Aorta (tissue), 5 donors: ENCODE measurements at regions not wholly inside any gene's neighbourhood (a gene's known extent, or its start where the extent isn't known, plus 50 kb on each side); places are given as distances from the start of the nearest gene placed in this dataset.

ENCODE experiments used
- ATAC-seq: fragments of 200-7000 bp; cut with Tn5 transposase; one replicate; pipeline ENCODE4 v1.9.1; 2022; ENCODE audit warnings: moderate library complexity; ENCODE audit not compliant: low FRiP score
- DNase-seq, 2 donors: peaks; one replicate each; pipeline ENCODE4 v3.0.0-alpha.2; 2020
- H3K27ac ChIP-seq, 2 donors: one replicate each; pipeline ENCODE4 v1.5.1; 2013; ENCODE audit warnings: low read length in 2 of 2, mild to moderate bottlenecking in 2 of 2, moderate library complexity in 2 of 2, control low read depth in 1 of 2, inconsistent platforms in 1 of 2, low read depth in 1 of 2
- H3K27me3 ChIP-seq, 2 donors: one replicate each; pipeline ENCODE4 v1.6.1; 2013; ENCODE audit warnings: control low read depth in 1 of 2, low read length in 1 of 2, mild to moderate bottlenecking in 1 of 2, moderate library complexity in 1 of 2; ENCODE audit not compliant: insufficient read depth in 2 of 2, control insufficient read depth in 1 of 2
- H3K36me3 ChIP-seq, 2 donors: one replicate each; pipeline ENCODE4 v1.6.1; 2013; ENCODE audit warnings: control low read depth in 1 of 2, low read length in 1 of 2, mild to moderate bottlenecking in 1 of 2; ENCODE audit not compliant: insufficient read depth in 2 of 2, control insufficient read depth in 1 of 2
- H3K4me1 ChIP-seq, 2 donors: one replicate each; pipeline ENCODE4 v1.6.1; 2013; ENCODE audit warnings: low read length in 2 of 2, control low read depth in 1 of 2, mild to moderate bottlenecking in 1 of 2, moderate library complexity in 1 of 2; ENCODE audit not compliant: insufficient read depth in 2 of 2, control insufficient read depth in 1 of 2
- H3K4me3 ChIP-seq, 2 donors: one replicate each; pipeline ENCODE4 v1.5.1; 2013; ENCODE audit warnings: low read length in 2 of 2, control low read depth in 1 of 2, mild to moderate bottlenecking in 1 of 2
- H3K9me3 ChIP-seq: one replicate; pipeline ENCODE4 v1.6.1; 2013; ENCODE audit warnings: mild to moderate bottlenecking, low read length; ENCODE audit not compliant: control insufficient read depth
- WGBS, 2 donors: extraction: QIAGEN DNeasy Blood & Tissue Kit; methylation state at CpG; one replicate each; pipeline ENCODE4 v1.1.7; 2013; 5-methylcytosine and 5-hydroxymethylcytosine counted together
- intact Hi-C, 2 donors: fragments of 100-400 bp; cut with DNase I; formaldehyde crosslinking; loops; one replicate each; pipeline versions ENCODE4 v1.14.2 to v1.15.0; 2022
- donor health status: healthy with polysubstance abuse.
- donor health status: Bipolar disorder and iron deficiency.
- donor health status: DM: no; HTN: no; CAD: no.
- donor health status: DM: no; HTN: no; CAD: no.
- donor health status: DM: yes; HTN: yes; CAD: no.

DNA sequence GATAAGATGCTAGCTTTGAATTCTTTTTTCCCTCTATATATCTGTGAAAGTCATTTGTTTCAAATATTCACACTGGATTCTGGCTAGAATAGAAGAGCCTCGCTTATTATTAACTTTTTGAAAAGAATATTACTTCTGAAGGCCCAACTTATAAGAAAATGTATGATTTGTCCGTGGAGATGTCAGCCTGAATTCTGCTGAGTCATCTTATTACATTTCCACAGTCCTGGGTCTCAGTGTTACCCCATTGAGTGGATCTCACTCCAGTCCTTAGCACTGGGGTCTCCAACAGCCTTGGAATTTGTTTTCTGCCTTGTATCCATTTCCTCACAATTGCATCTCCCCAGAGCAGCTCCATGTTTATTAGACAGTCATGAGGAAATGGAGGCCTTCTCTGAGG lies 907.9 kb downstream of the VRK1 start:
- H3K4me1 ChIP-seq: no peaks in the 10 kb centered on the region
- H3K36me3 ChIP-seq: no peaks in the 10 kb centered on the region
- intact Hi-C loops: no loop called here
- ATAC-seq (no peak), DNase-seq (no peak)
- H3K9me3 ChIP-seq: no peaks in the 10 kb centered on the region
- 42 to 44% methylated on average over 2 of the region's 2 CpGs for WGBS, 2 donors
- H3K27ac ChIP-seq: no peak overlapping the region
- no peaks in the 10 kb centered on the region for H3K27me3 ChIP-seq
- no peak overlapping the region for H3K4me3 ChIP-seq

- DNase-seq: no peak
- ATAC-seq: no peak
- Histone ChIP-seq H3K4me1 (no peaks in the 10 kb centered on the region), H3K27me3 (no peaks in the 10 kb centered on the region), H3K9me3 (no peaks in the 10 kb centered on the region), H3K27ac (no peak overlapping the region), H3K4me3 (no peak overlapping the region), H3K36me3 (no peaks in the 10 kb centered on the region)
- WGBS, 2 donors: 66 to 78% methylated on average over 2 of the region's 2 CpGs
- intact Hi-C loops: no loop called here
Observed at GRCh38 chr14:97705976-97706375, 908.8 kb downstream of the VRK1 start.

DNA sequence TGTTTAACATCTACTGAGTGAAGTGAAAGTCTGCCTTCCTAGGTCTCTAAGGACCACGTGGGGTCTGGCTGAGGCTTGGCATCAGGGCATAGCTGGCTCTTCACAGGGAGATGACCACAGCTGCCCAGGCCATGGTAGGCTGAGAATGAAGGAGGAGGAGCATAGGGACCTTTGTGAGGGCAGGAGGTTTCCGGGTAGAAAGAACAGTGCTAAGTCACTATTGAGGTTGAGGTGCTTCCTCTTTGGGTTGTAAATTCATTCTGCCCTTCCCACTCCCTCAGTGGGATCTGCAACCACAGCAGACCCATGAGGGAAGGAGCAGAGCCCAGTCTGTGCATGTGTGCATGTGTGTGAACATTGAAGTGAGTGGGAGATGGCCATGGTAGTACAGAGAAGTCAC lies 909.6 kb downstream of the VRK1 start:
- Histone ChIP-seq H3K27me3 (no peaks in the 10 kb centered on the region), H3K4me1 (no peaks in the 10 kb centered on the region), H3K4me3 (no peak overlapping the region), H3K9me3 (no peaks in the 10 kb centered on the region), H3K36me3 (no peaks in the 10 kb centered on the region), H3K27ac (no peak overlapping the region)
- intact Hi-C loops: no loop called here
- no peak for DNase-seq
- ATAC-seq: peak; percentile 34
- WGBS, 2 donors: 66 to 68% methylated on average over 2 of the region's 2 CpGs

DNA sequence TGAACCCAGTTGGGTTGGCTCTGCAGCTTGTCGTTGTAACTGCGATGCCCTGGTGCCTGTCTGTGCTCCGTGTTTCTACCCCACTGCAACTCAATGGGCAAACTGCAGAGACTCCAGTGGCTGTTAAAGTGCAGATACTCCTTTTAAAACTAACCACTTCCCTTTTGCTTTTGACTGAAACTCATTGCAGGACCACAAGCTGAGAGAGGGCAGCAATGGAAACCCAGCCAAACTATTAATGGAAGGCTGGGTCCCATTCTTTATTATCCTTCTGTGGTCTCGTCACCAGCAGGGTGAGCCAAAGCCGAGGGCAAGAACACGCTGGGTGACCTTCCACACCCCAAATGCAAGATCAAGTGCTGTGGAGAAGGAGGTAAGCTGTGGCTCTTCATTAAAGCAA lies 910.4 kb downstream of the VRK1 start:
- WGBS, 2 donors: 72 to 80% methylated on average over 6 of the region's 6 CpGs
- no peaks in the 10 kb centered on the region for H3K4me1 ChIP-seq
- intact Hi-C loops: no loop called here
- ATAC-seq: no peak
- H3K27ac ChIP-seq: no peak overlapping the region
- no peaks in the 10 kb centered on the region for H3K9me3 ChIP-seq
- no peak overlapping the region for H3K4me3 ChIP-seq
- H3K27me3 ChIP-seq: no peaks in the 10 kb centered on the region
- no peak for DNase-seq
- H3K36me3 ChIP-seq: no peaks in the 10 kb centered on the region

DNA sequence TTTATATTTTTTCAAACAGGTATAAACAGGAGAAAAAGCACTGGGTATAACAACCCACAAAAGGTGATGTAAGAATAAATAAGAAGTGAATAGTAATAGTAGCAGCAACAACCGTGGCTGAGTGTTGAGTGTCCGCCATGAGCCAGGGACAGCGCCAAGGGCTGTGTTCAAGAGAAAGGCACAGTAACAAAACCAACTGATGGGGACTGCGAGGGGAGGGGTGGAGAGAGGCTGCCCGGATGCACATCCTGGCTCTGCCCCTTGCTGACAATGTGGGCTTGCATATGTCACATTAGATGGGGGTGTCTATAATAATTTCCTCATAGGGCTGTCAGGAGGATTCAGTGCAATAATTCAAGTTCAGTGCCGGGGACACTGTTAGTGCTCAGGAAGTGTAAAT lies 912.4 kb downstream of the VRK1 start:
- no peak for ATAC-seq

GRCh38 chr14:97710726-97711125 lies 913.5 kb downstream of the VRK1 start:
- Histone ChIP-seq H3K36me3 (no peaks in the 10 kb centered on the region), H3K27ac (no peak overlapping the region), H3K4me1 (no peaks in the 10 kb centered on the region), H3K9me3 (no peaks in the 10 kb centered on the region), H3K4me3 (no peak overlapping the region), H3K27me3 (no peaks in the 10 kb centered on the region)
- 83 to 90% methylated on average over 2 of the region's 2 CpGs for WGBS, 2 donors
- intact Hi-C loops: no loop called here
- no peak for ATAC-seq
- DNase-seq: no peak

More for the DNA sequence above, 912.4 kb downstream of the VRK1 start:
- no peak overlapping the region for H3K4me3 ChIP-seq
- DNase-seq: no peak
- H3K27ac ChIP-seq: no peak overlapping the region
- no peaks in the 10 kb centered on the region for H3K36me3 ChIP-seq
- intact Hi-C loops: no loop called here
- no peaks in the 10 kb centered on the region for H3K27me3 ChIP-seq
- no peaks in the 10 kb centered on the region for H3K4me1 ChIP-seq
- no peaks in the 10 kb centered on the region for H3K9me3 ChIP-seq
- WGBS, 2 donors: 59 to 73% methylated on average over 6 of the region's 6 CpGs

- no peak for DNase-seq
- Histone ChIP-seq H3K27ac (no peak overlapping the region), H3K36me3 (no peaks in the 10 kb centered on the region), H3K27me3 (no peaks in the 10 kb centered on the region), H3K4me1 (no peaks in the 10 kb centered on the region), H3K9me3 (no peaks in the 10 kb centered on the region), H3K4me3 (no peak overlapping the region)
- intact Hi-C loops: no loop called here
- no peak for ATAC-seq
Observed at GRCh38 chr14:97712471-97712870, 915.3 kb downstream of the VRK1 start.

DNA sequence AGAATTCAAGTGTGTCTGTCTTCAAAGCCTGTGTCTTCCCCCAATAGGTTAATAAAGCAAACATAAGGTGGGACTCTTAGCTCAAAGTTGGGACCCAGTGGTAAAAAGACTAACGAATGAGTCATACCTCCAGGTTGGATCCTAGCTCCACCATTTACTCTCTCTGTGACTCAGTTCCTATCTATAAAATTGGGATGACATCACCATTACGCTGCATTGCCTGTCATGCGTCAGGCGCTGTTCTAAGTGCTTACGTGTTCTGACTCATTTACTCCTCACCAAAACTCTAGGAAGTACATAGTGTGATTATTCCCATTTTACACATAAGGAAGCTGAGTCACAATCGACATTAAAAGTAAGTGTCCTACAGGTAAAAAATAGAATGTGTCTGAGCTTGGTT lies 915.8 kb downstream of the VRK1 start:
- H3K9me3 ChIP-seq: no peaks in the 10 kb centered on the region
- DNase-seq: no peak
- H3K27ac ChIP-seq: no peak overlapping the region
- H3K4me3 ChIP-seq: no peak overlapping the region
- intact Hi-C loops: no loop called here
- H3K27me3 ChIP-seq: no peaks in the 10 kb centered on the region
- no peaks in the 10 kb centered on the region for H3K36me3 ChIP-seq
- 81 to 86% methylated on average over 6 of the region's 6 CpGs for WGBS, 2 donors
- no peak for ATAC-seq
- H3K4me1 ChIP-seq: no peaks in the 10 kb centered on the region

GRCh38 chr14:97718886-97719442 lies 921.8 kb downstream of the VRK1 start:
- Histone ChIP-seq H3K27me3 (no peaks in the 10 kb centered on the region), H3K4me1 (no peaks in the 10 kb centered on the region), H3K4me3 (no peak overlapping the region), H3K36me3 (no peaks in the 10 kb centered on the region), H3K9me3 (peaks cover 7% of the 10 kb centered on the region), H3K27ac (no peak overlapping the region)
- no peak for ATAC-seq
- intact Hi-C loops: no loop called here
- no peak for DNase-seq
- WGBS, 2 donors: 72 to 79% methylated on average over 1 of the region's 1 CpG
